ENCODE measurements at regions not wholly inside any gene's neighbourhood (a gene's known extent, or its start where the extent isn't known, plus 50 kb on each side); places are given as distances from the start of the nearest gene placed in this dataset.

DNA sequence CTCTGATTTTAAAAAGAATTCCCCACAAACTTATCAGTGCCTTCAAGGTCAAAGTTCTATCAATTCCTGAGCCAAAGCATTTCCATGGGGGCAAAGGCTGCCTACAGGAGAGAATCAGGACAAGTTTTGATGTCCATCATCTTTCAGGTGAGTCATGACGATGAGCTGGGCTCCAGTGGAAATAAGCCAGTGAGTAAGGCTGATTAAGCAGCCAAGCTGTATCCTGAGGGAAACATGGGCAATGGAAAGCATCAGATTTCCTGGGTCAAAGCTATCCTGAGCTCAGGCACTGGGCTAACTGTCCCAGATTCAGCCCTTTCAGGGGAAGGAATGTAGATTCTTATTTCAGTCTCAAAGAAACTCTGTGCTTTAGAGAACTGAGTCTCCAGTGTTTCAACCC lies 377.4 kb downstream of the CD109 start:
- TF ChIP-seq RAD21 (IDR thresholded peaks at IDR 0.05; ENCODE audit: low read depth) (no peak), USF1 (IDR thresholded peaks at IDR 0.05) (no peak), EP300 (IDR thresholded peaks at IDR 0.05; ENCODE audit: borderline replicate concordance) (no peak), TCF12 (IDR thresholded peaks at IDR 0.05; ENCODE audit: low read depth) (no peak), CREB1 (IDR thresholded peaks at IDR 0.05; ENCODE audit: low read depth) (no peak), NFIC (IDR thresholded peaks at IDR 0.05) (no peak), MAX (IDR thresholded peaks at IDR 0.05) (no peak), YY1 (IDR thresholded peaks at IDR 0.05; ENCODE audit: low read depth) (no peak), TEAD4 (IDR thresholded peaks at IDR 0.05) (no peak), CEBPB (IDR thresholded peaks at IDR 0.05) (no peak), TAF1 (IDR thresholded peaks at IDR 0.05; ENCODE audit: low read depth) (no peak), ZBTB7A (IDR thresholded peaks at IDR 0.05; ENCODE audit: low read depth) (no peak), EGR1 (IDR thresholded peaks at IDR 0.05) (no peak), FOXM1 (IDR thresholded peaks at IDR 0.05; ENCODE audit: borderline replicate concordance, low read depth) (no peak)
- TF ChIP-seq, protein P1, sequence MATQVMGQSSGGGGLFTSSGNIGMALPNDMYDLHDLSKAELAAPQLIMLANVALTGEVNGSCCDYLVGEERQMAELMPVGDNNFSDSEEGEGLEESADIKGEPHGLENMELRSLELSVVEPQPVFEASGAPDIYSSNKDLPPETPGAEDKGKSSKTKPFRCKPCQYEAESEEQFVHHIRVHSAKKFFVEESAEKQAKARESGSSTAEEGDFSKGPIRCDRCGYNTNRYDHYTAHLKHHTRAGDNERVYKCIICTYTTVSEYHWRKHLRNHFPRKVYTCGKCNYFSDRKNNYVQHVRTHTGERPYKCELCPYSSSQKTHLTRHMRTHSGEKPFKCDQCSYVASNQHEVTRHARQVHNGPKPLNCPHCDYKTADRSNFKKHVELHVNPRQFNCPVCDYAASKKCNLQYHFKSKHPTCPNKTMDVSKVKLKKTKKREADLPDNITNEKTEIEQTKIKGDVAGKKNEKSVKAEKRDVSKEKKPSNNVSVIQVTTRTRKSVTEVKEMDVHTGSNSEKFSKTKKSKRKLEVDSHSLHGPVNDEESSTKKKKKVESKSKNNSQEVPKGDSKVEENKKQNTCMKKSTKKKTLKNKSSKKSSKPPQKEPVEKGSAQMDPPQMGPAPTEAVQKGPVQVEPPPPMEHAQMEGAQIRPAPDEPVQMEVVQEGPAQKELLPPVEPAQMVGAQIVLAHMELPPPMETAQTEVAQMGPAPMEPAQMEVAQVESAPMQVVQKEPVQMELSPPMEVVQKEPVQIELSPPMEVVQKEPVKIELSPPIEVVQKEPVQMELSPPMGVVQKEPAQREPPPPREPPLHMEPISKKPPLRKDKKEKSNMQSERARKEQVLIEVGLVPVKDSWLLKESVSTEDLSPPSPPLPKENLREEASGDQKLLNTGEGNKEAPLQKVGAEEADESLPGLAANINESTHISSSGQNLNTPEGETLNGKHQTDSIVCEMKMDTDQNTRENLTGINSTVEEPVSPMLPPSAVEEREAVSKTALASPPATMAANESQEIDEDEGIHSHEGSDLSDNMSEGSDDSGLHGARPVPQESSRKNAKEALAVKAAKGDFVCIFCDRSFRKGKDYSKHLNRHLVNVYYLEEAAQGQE (IDR thresholded peaks at IDR 0.05; ENCODE audit: low read depth): no peak

- TF ChIP-seq TCF12 (IDR thresholded peaks at IDR 0.05; ENCODE audit: low read depth) (no peak), ZBTB7A (IDR thresholded peaks at IDR 0.05; ENCODE audit: low read depth) (no peak), CEBPB (IDR thresholded peaks at IDR 0.05) (no peak), EGR1 (IDR thresholded peaks at IDR 0.05) (no peak), RAD21 (IDR thresholded peaks at IDR 0.05; ENCODE audit: low read depth) (no peak), CREB1 (IDR thresholded peaks at IDR 0.05; ENCODE audit: low read depth) (no peak), NFIC (IDR thresholded peaks at IDR 0.05) (no peak), YY1 (IDR thresholded peaks at IDR 0.05; ENCODE audit: low read depth) (no peak), TEAD4 (IDR thresholded peaks at IDR 0.05) (no peak), FOXM1 (IDR thresholded peaks at IDR 0.05; ENCODE audit: borderline replicate concordance, low read depth) (no peak), MAX (IDR thresholded peaks at IDR 0.05) (no peak)
- TF ChIP-seq, protein P1 (IDR thresholded peaks at IDR 0.05; ENCODE audit: low read depth): no peak
These were observed 375.2 kb downstream of the CD109 start for GRCh38 chr6:74071214-74071613.

DNA sequence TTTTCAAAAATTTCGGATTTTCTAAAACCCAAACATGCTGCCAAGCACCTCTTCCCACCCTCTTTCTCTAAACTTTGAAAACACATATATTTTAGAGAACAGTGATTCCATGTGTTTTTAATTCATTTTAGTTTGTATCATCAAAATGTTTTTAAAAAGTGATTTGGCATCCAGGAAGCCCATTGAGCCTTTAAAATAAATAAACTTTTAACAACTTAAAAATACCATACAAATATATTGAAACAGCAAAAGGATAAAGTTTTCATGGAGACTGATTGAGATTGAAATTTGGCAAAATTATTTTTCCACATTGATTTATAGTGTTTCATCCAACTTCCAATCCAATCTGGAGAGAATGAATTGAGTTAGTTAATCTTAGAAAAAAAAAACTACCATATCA lies 374.7 kb downstream of the CD109 start:
- TF ChIP-seq TAF1 (IDR thresholded peaks at IDR 0.05; ENCODE audit: low read depth) (no peak), FOXM1 (IDR thresholded peaks at IDR 0.05; ENCODE audit: borderline replicate concordance, low read depth) (no peak), CEBPB (IDR thresholded peaks at IDR 0.05) (no peak), CREB1 (IDR thresholded peaks at IDR 0.05; ENCODE audit: low read depth) (no peak), ZBTB7A (IDR thresholded peaks at IDR 0.05; ENCODE audit: low read depth) (no peak), RAD21 (IDR thresholded peaks at IDR 0.05; ENCODE audit: low read depth) (no peak), USF1 (IDR thresholded peaks at IDR 0.05) (no peak)
- TF ChIP-seq, protein P1 (IDR thresholded peaks at IDR 0.05; ENCODE audit: low read depth): no peak

- TF ChIP-seq TEAD4 (IDR thresholded peaks at IDR 0.05): no peak
- no peak for TF ChIP-seq TCF12 (IDR thresholded peaks at IDR 0.05; ENCODE audit: low read depth)
- no peak for TF ChIP-seq EP300 (IDR thresholded peaks at IDR 0.05; ENCODE audit: borderline replicate concordance)
These were observed 374.1 kb downstream of the CD109 start for GRCh38 chr6:74070091-74070490.

DNA sequence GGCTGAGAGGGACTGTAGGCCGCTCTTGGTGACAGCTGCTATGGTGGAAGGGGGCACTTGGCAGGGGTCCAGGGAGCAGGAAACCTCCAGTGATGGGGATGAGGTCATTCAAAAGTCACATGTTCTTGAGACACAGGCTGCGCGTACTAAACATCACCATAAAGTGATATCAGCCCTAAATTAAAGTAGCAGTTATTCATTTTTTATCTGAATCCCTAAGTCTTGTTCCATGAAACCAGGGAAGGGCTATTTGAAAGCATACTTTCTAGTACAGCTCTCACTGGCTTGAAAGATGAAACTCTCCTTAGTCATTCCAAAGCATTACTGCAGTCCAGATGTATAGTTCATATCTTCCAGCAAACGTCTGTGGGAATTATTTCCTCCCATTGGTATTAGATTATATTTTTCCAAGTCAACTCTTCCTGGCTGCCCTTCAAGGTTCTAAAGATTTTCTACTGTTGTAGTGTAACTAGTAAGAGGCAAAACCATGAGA lies 373.1 kb downstream of the CD109 start:
- no peak for TF ChIP-seq TAF1 (IDR thresholded peaks at IDR 0.05; ENCODE audit: low read depth)
- no peak for TF ChIP-seq TEAD4 (IDR thresholded peaks at IDR 0.05)
- TF ChIP-seq ZBTB7A (IDR thresholded peaks at IDR 0.05; ENCODE audit: low read depth): no peak
- TF ChIP-seq YY1 (IDR thresholded peaks at IDR 0.05; ENCODE audit: low read depth): no peak
- TF ChIP-seq RAD21 (IDR thresholded peaks at IDR 0.05; ENCODE audit: low read depth): no peak
- TF ChIP-seq USF1 (IDR thresholded peaks at IDR 0.05): no peak
- TF ChIP-seq EGR1 (IDR thresholded peaks at IDR 0.05): no peak
- no peak for TF ChIP-seq NFIC (IDR thresholded peaks at IDR 0.05)
- TF ChIP-seq TCF12 (IDR thresholded peaks at IDR 0.05; ENCODE audit: low read depth): no peak
- no peak for TF ChIP-seq EP300 (IDR thresholded peaks at IDR 0.05; ENCODE audit: borderline replicate concordance)
- TF ChIP-seq MAX (IDR thresholded peaks at IDR 0.05): no peak
- no peak for TF ChIP-seq CREB1 (IDR thresholded peaks at IDR 0.05; ENCODE audit: low read depth)
- no peak for TF ChIP-seq CEBPB (IDR thresholded peaks at IDR 0.05)
- TF ChIP-seq, protein P1 (IDR thresholded peaks at IDR 0.05; ENCODE audit: low read depth): no peak
- no peak for TF ChIP-seq FOXM1 (IDR thresholded peaks at IDR 0.05; ENCODE audit: borderline replicate concordance, low read depth)

All from Ishikawa (cell line).